H1 (cell line): ENCODE measurements at regions not wholly inside any gene's neighbourhood (a gene's known extent, or its start where the extent isn't known, plus 50 kb on each side); places are given as distances from the start of the nearest gene placed in this dataset.

Experiments used
- CTCF ChIP-seq, 3 experiments: IDR thresholded peaks; 1 replicate in 2 of 3; 2 replicates in 1 of 3; pipeline versions ENCODE4 v1.5.1 to v1.6.1; 2011; ENCODE audit warnings: low read length in 3 of 3, mild to moderate bottlenecking in 3 of 3, inconsistent platforms in 2 of 3, low read depth in 1 of 3, moderate library complexity in 1 of 3; ENCODE audit not compliant: insufficient read depth in 1 of 3; ENCODE audit errors: control extremely low read depth in 1 of 3
- EGR1 ChIP-seq: IDR thresholded peaks from 2 replicates; pipeline ENCODE4 v1.6.1; 2011; ENCODE audit warnings: low read depth, low read length, borderline replicate concordance
- EP300 ChIP-seq, 2 experiments: IDR thresholded peaks; 1 replicate in 1 of 2; 2 replicates in 1 of 2; pipeline ENCODE4 v1.6.1; 2011 to 2012; ENCODE audit warnings: low read depth in 2 of 2, low read length in 2 of 2, mild to moderate bottlenecking in 2 of 2, borderline replicate concordance in 1 of 2, inconsistent platforms in 1 of 2, moderate library complexity in 1 of 2
- JUN ChIP-seq: IDR thresholded peaks from 2 replicates; pipeline ENCODE4 v1.6.1; 2011; ENCODE audit warnings: low read depth, mild to moderate bottlenecking, improper control_type of control experiment, low read length
- POLR2A ChIP-seq, 2 experiments: IDR thresholded peaks; 1 replicate in 1 of 2; 2 replicates in 1 of 2; pipeline ENCODE4 v1.6.1; 2011; ENCODE audit warnings: low read depth in 2 of 2, low read length in 2 of 2, mild to moderate bottlenecking in 2 of 2; ENCODE audit errors: control extremely low read depth in 1 of 2
- POLR2AphosphoS5 ChIP-seq: IDR thresholded peaks from 2 replicates; pipeline ENCODE4 v1.6.1; 2011; ENCODE audit warnings: low read depth, low read length

GRCh38 chr14:89628521-89628920 lies 211.5 kb upstream of the FOXN3 start:
- TF ChIP-seq CTCF (IDR thresholded peaks at IDR 0.05; ENCODE audit: control extremely low read depth in 1 of 3, insufficient read depth in 1 of 3, low read depth in 1 of 3, low read length in 3 of 3): no peak
- no peak for TF ChIP-seq POLR2A (IDR thresholded peaks at IDR 0.05; ENCODE audit: control extremely low read depth in 1 of 2, low read depth in 2 of 2, low read length in 2 of 2)
- no peak for TF ChIP-seq POLR2AphosphoS5
- no peak for TF ChIP-seq EGR1
- TF ChIP-seq EP300 (IDR thresholded peaks at IDR 0.05; ENCODE audit: borderline replicate concordance in 1 of 2, low read depth in 2 of 2, low read length in 2 of 2): no peak
- TF ChIP-seq JUN: no peak
